ENCODE measurements at regions not wholly inside any gene's neighbourhood (a gene's known extent, or its start where the extent isn't known, plus 50 kb on each side); places are given as distances from the start of the nearest gene placed in this dataset.

DNA sequence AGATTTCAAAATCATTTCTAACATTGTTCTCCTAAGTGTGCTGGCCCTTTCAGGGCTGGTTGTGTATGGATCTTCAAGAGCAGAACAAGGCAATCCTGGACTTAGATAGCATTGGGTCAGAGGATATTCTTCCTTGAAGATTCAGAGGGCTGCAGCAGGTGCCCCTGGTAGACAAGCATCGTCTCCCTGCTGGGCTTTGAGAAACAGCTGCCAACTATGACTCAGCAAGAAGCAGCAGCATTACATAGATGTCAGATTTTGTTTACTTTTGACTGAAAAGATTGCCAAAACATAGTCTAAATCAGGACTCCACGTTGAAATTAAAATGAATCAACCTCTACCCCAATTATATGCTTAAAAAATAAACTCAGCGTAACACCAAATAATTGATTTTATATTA lies 618.8 kb downstream of the SOCS6 start:
- TF ChIP-seq POLR2AphosphoS5 (IDR thresholded peaks at IDR 0.05; ENCODE audit: low read depth, low read length), result no peak
- TF ChIP-seq, protein P1, sequence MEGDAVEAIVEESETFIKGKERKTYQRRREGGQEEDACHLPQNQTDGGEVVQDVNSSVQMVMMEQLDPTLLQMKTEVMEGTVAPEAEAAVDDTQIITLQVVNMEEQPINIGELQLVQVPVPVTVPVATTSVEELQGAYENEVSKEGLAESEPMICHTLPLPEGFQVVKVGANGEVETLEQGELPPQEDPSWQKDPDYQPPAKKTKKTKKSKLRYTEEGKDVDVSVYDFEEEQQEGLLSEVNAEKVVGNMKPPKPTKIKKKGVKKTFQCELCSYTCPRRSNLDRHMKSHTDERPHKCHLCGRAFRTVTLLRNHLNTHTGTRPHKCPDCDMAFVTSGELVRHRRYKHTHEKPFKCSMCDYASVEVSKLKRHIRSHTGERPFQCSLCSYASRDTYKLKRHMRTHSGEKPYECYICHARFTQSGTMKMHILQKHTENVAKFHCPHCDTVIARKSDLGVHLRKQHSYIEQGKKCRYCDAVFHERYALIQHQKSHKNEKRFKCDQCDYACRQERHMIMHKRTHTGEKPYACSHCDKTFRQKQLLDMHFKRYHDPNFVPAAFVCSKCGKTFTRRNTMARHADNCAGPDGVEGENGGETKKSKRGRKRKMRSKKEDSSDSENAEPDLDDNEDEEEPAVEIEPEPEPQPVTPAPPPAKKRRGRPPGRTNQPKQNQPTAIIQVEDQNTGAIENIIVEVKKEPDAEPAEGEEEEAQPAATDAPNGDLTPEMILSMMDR (CRISPR knock-in tag; IDR thresholded peaks at IDR 0.05), result no peak
- no peak for TF ChIP-seq SIN3A (IDR thresholded peaks at IDR 0.05; ENCODE audit: borderline replicate concordance, low read depth, low read length)
- TF ChIP-seq ETS1 (CRISPR knock-in tag; IDR thresholded peaks at IDR 0.05), result no peak
- TF ChIP-seq ZNF614 (CRISPR knock-in tag; IDR thresholded peaks at IDR 0.05; ENCODE audit: borderline replicate concordance), result no peak
- TF ChIP-seq, protein P2, sequence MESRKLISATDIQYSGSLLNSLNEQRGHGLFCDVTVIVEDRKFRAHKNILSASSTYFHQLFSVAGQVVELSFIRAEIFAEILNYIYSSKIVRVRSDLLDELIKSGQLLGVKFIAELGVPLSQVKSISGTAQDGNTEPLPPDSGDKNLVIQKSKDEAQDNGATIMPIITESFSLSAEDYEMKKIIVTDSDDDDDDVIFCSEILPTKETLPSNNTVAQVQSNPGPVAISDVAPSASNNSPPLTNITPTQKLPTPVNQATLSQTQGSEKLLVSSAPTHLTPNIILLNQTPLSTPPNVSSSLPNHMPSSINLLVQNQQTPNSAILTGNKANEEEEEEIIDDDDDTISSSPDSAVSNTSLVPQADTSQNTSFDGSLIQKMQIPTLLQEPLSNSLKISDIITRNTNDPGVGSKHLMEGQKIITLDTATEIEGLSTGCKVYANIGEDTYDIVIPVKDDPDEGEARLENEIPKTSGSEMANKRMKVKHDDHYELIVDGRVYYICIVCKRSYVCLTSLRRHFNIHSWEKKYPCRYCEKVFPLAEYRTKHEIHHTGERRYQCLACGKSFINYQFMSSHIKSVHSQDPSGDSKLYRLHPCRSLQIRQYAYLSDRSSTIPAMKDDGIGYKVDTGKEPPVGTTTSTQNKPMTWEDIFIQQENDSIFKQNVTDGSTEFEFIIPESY (CRISPR knock-in tag; IDR thresholded peaks at IDR 0.05), result no peak
- no peak for TF ChIP-seq SMC3 (IDR thresholded peaks at IDR 0.05; ENCODE audit: low read length)
- no peak for TF ChIP-seq POLR2A (IDR thresholded peaks at IDR 0.05; ENCODE audit: insufficient read depth in 1 of 2, low read depth in 2 of 2, low read length in 2 of 2)
- TF ChIP-seq PREB (CRISPR knock-in tag; IDR thresholded peaks at IDR 0.05), result no peak
- no peak for TF ChIP-seq ZBED4 (CRISPR knock-in tag; IDR thresholded peaks at IDR 0.05; ENCODE audit: borderline replicate concordance)
- TF ChIP-seq CHD2 (IDR thresholded peaks at IDR 0.05; ENCODE audit: low read depth, low read length), result no peak
- TF ChIP-seq FOXM1 (CRISPR knock-in tag; IDR thresholded peaks at IDR 0.05), result no peak
- TF ChIP-seq ZNF382 (CRISPR knock-in tag; IDR thresholded peaks at IDR 0.05; ENCODE audit: borderline replicate concordance), result no peak

Data from HepG2 (cell line).